ENCODE measurements at regions not wholly inside any gene's neighbourhood (a gene's known extent, or its start where the extent isn't known, plus 50 kb on each side); places are given as distances from the start of the nearest gene placed in this dataset.

GRCh38 chr21:24852610-24853195 lies 754.6 kb downstream of the MRPL39 start:
- DNase-seq: no peak

GRCh38 chr21:24850121-24850520 lies 757.2 kb downstream of the MRPL39 start:
- DNase-seq: no peak

- DNase-seq: no peak
These were observed 762.6 kb downstream of the MRPL39 start for GRCh38 chr21:24844671-24845070.

GRCh38 chr21:24840287-24840686 lies 767.0 kb downstream of the MRPL39 start:
- no peak for DNase-seq

GRCh38 chr21:24832961-24833360 lies 774.3 kb downstream of the MRPL39 start:
- no peak for DNase-seq

GRCh38 chr21:24829397-24829796 lies 777.9 kb downstream of the MRPL39 start:
- no peak for DNase-seq

GRCh38 chr21:24826822-24827221 lies 780.5 kb downstream of the MRPL39 start:
- no peak for DNase-seq

GRCh38 chr21:24825348-24825747 lies 781.9 kb downstream of the MRPL39 start:
- DNase-seq: no peak

GRCh38 chr21:24824209-24824608 lies 783.1 kb downstream of the MRPL39 start:
- no peak for DNase-seq

- DNase-seq: no peak
These were observed 784.0 kb downstream of the MRPL39 start for GRCh38 chr21:24823247-24823646.

GRCh38 chr21:24785033-24785432 lies 822.2 kb downstream of the MRPL39 start:
- no peak for DNase-seq

- DNase-seq: no peak
These were observed 826.1 kb downstream of the MRPL39 start for GRCh38 chr21:24781146-24781545.

GRCh38 chr21:24759348-24760075 lies 847.8 kb downstream of the MRPL39 start:
- DNase-seq: no peak

- no peak for DNase-seq
These were observed 869.2 kb downstream of the MRPL39 start for GRCh38 chr21:24738063-24738462.

- DNase-seq: no peak
These were observed 869.9 kb downstream of the MRPL39 start for GRCh38 chr21:24737296-24737850.

GRCh38 chr21:24730661-24731060 lies 876.6 kb downstream of the MRPL39 start:
- DNase-seq: no peak

- no peak for DNase-seq
These were observed 877.7 kb downstream of the MRPL39 start for GRCh38 chr21:24729568-24729967.

GRCh38 chr21:24727803-24728440 lies 879.4 kb downstream of the MRPL39 start:
- DNase-seq: no peak

- no peak for DNase-seq
These were observed 890.9 kb downstream of the MRPL39 start for GRCh38 chr21:24716281-24716918.

- no peak for DNase-seq
These were observed 892.6 kb downstream of the MRPL39 start for GRCh38 chr21:24714646-24715200.

- no peak for DNase-seq
These were observed 902.1 kb downstream of the MRPL39 start for GRCh38 chr21:24705201-24705600.

GRCh38 chr21:24693779-24694178 lies 913.5 kb downstream of the MRPL39 start:
- no peak for DNase-seq

GRCh38 chr21:24681456-24681855 lies 925.8 kb downstream of the MRPL39 start:
- DNase-seq: no peak
